Liver (tissue), 8 donors: ENCODE measurements at regions not wholly inside any gene's neighbourhood (a gene's known extent, or its start where the extent isn't known, plus 50 kb on each side); places are given as distances from the start of the nearest gene placed in this dataset.

Experiments
- DNase-seq: peaks from one replicate; pipeline ENCODE4 v3.0.0-alpha.2; 2017; ENCODE audit warnings: low spot score
- H3K27ac ChIP-seq, 2 donors: one replicate each; pipeline ENCODE4 v1.7.0; 2013; ENCODE audit warnings: inconsistent platforms in 2 of 2, low read length in 2 of 2, control low read depth in 1 of 2, low read depth in 1 of 2, mild to moderate bottlenecking in 1 of 2
- H3K27me3 ChIP-seq, 4 donors: one replicate each; pipeline versions ENCODE4 v1.6.1 to v1.7.0; 2013; ENCODE audit warnings: low read length in 3 of 4, inconsistent platforms in 1 of 4, mild to moderate bottlenecking in 1 of 4, moderate library complexity in 1 of 4; ENCODE audit not compliant: control insufficient read depth in 4 of 4, insufficient read depth in 4 of 4
- H3K36me3 ChIP-seq, 4 donors: one replicate each; pipeline versions ENCODE4 v1.6.1 to v1.7.0; 2013; ENCODE audit warnings: low read length in 3 of 4, mild to moderate bottlenecking in 3 of 4, low read depth in 1 of 4, moderate library complexity in 1 of 4; ENCODE audit not compliant: control insufficient read depth in 4 of 4, insufficient read depth in 3 of 4
- H3K4me1 ChIP-seq, 4 donors: one replicate each; pipeline versions ENCODE4 v1.6.1 to v1.7.0; 2013; ENCODE audit warnings: low read length in 3 of 4, mild to moderate bottlenecking in 3 of 4, moderate library complexity in 1 of 4; ENCODE audit not compliant: control insufficient read depth in 4 of 4, insufficient read depth in 4 of 4
- H3K4me3 ChIP-seq, 3 donors: one replicate each; pipeline versions ENCODE4 v1.6.1 to v1.7.0; 2013; ENCODE audit warnings: low read length in 3 of 3, control low read depth in 1 of 3, low read depth in 1 of 3, mild to moderate bottlenecking in 1 of 3
- H3K9ac ChIP-seq, 2 donors: one replicate each; pipeline ENCODE4 v1.7.0; 2013; ENCODE audit warnings: low read length in 2 of 2, mild to moderate bottlenecking in 2 of 2, moderate library complexity in 2 of 2, control low read depth in 1 of 2, low read depth in 1 of 2
- H3K9me3 ChIP-seq, 4 donors: one replicate each; pipeline versions ENCODE4 v1.6.1 to v1.7.0; 2013; ENCODE audit warnings: low read length in 3 of 4; ENCODE audit not compliant: control insufficient read depth in 4 of 4
- EGR1 ChIP-seq, 2 donors: IDR thresholded peaks; 2 replicates each; pipeline ENCODE4 v1.6.1; 2016 to 2018; ENCODE audit warnings: antibody characterized with exemption in 2 of 2, low read depth in 2 of 2
- FOXA1 ChIP-seq: IDR thresholded peaks from 2 replicates; pipeline ENCODE4 v1.6.1; 2016; ENCODE audit warnings: antibody characterized with exemption
- FOXA2 ChIP-seq: IDR thresholded peaks from 2 replicates; pipeline ENCODE4 v1.6.1; 2016; ENCODE audit warnings: antibody characterized with exemption
- GABPA ChIP-seq, 2 donors: IDR thresholded peaks in 1 of 2; conservative IDR thresholded peaks in 1 of 2; 2 replicates each; pipeline ENCODE4 v1.6.1; 2016; ENCODE audit warnings: antibody characterized with exemption in 2 of 2, mild to moderate bottlenecking in 1 of 2, moderate library complexity in 1 of 2
- HNF4A ChIP-seq, 2 donors: conservative IDR thresholded peaks; 2 replicates each; pipeline ENCODE4 v1.6.1; 2016; ENCODE audit warnings: antibody characterized with exemption in 2 of 2, mild to moderate bottlenecking in 2 of 2
- HNF4G ChIP-seq: IDR thresholded peaks from 2 replicates; pipeline ENCODE4 v1.6.1; 2016; ENCODE audit warnings: antibody characterized with exemption
- JUND ChIP-seq, 2 donors: IDR thresholded peaks; 2 replicates each; pipeline ENCODE4 v1.6.1; 2016; ENCODE audit warnings: antibody characterized with exemption in 2 of 2
- NR2F2 ChIP-seq: IDR thresholded peaks from 2 replicates; pipeline ENCODE4 v1.6.1; 2016; ENCODE audit warnings: antibody characterized with exemption
- RAD21 ChIP-seq, 2 donors: IDR thresholded peaks; 2 replicates each; pipeline ENCODE4 v1.6.1; 2016; ENCODE audit warnings: antibody characterized with exemption in 2 of 2, mild to moderate bottlenecking in 2 of 2
- REST ChIP-seq: IDR thresholded peaks from 2 replicates; pipeline ENCODE4 v1.6.1; 2016; ENCODE audit warnings: antibody characterized with exemption, mild to moderate bottlenecking
- RXRA ChIP-seq, 2 donors: IDR thresholded peaks; 2 replicates each; pipeline ENCODE4 v1.6.1; 2017 to 2018; ENCODE audit warnings: antibody characterized with exemption in 2 of 2, mild to moderate bottlenecking in 1 of 2
- SP1 ChIP-seq: IDR thresholded peaks from 2 replicates; pipeline ENCODE4 v1.6.1; 2018; ENCODE audit warnings: antibody characterized with exemption, mild to moderate bottlenecking
- TAF1 ChIP-seq: conservative IDR thresholded peaks from 2 replicates; pipeline ENCODE4 v1.6.1; 2016; ENCODE audit warnings: antibody characterized with exemption, mild to moderate bottlenecking
- YY1 ChIP-seq: IDR thresholded peaks from 2 replicates; pipeline ENCODE4 v1.6.1; 2016; ENCODE audit warnings: antibody characterized with exemption, mild to moderate bottlenecking
- ZBTB33 ChIP-seq: IDR thresholded peaks from 2 replicates; pipeline ENCODE4 v1.6.1; 2016; ENCODE audit warnings: antibody characterized with exemption
- WGBS: extraction: QIAGEN DNeasy Blood & Tissue Kit; methylation state at CpG from one replicate; pipeline ENCODE4 v1.1.7; 2013; 5-methylcytosine and 5-hydroxymethylcytosine counted together
- TF ChIP-seq, protein P1 (sequence below): IDR thresholded peaks from 2 replicates; pipeline ENCODE4 v1.6.1; 2016; ENCODE audit warnings: antibody characterized with exemption
- TF ChIP-seq, protein P2 (sequence below): IDR thresholded peaks from 2 replicates; pipeline ENCODE4 v1.6.1; 2016; ENCODE audit warnings: antibody characterized with exemption
- TF ChIP-seq, protein P3 (sequence below): fragments of 150-350 bp; IDR thresholded peaks from 2 replicates; pipeline ENCODE4 v1.5.1; 2017; ENCODE audit warnings: improper control_type of control experiment, low read depth, low read length; ENCODE audit not compliant: missing input control
- donor health status: healthy.
- donor health status: healthy.
- donor health status: healthy.
- donor health status: healthy.
- donor health status: healthy.

DNA sequence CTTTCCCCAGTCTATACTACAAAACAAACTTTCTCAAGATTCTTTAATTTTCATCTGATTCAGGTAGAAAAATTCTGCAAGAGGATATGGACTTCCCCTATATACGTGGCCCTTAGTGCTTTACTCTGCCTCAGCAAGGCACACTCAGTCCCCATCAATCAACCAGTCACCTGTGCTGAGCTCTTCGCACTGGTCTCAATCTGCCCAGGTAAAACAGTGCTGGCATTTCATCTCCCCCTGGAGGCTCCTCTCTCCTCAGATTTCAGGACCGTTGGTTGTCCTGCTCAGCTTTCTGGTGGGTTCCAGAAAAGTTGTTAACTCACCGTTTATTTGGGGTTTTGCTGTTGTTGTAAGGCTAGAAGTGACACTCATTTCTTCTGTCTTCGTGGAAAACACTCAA, 518.1 kb downstream of the TRIML1 start:
- Histone ChIP-seq H3K27me3 (no peaks in the 10 kb centered on the region), H3K4me3 (no peak overlapping the region), H3K9me3 (no peaks in the 10 kb centered on the region), H3K9ac (no peak overlapping the region), H3K4me1 (no peaks in the 10 kb centered on the region), H3K27ac (no peak overlapping the region), H3K36me3 (no peaks in the 10 kb centered on the region)
- no peak for TF ChIP-seq SP1
- TF ChIP-seq, protein P1, sequence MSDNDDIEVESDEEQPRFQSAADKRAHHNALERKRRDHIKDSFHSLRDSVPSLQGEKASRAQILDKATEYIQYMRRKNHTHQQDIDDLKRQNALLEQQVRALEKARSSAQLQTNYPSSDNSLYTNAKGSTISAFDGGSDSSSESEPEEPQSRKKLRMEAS = no peak
- no peak for TF ChIP-seq FOXA1
- no peak for TF ChIP-seq RAD21 (IDR thresholded peaks at IDR 0.05)
- no peak for TF ChIP-seq GABPA (IDR thresholded peaks at IDR 0.05 in 1 of 2, conservative IDR thresholded peaks at IDR 0.05 in 1 of 2)
- TF ChIP-seq, protein P2, sequence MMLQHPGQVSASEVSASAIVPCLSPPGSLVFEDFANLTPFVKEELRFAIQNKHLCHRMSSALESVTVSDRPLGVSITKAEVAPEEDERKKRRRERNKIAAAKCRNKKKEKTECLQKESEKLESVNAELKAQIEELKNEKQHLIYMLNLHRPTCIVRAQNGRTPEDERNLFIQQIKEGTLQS = no peak
- no peak for TF ChIP-seq JUND (IDR thresholded peaks at IDR 0.05)
- TF ChIP-seq HNF4A (conservative IDR thresholded peaks at IDR 0.05) = no peak
- no peak for TF ChIP-seq YY1
- no peak for TF ChIP-seq RXRA (IDR thresholded peaks at IDR 0.05)
- no peak for TF ChIP-seq EGR1 (IDR thresholded peaks at IDR 0.05; ENCODE audit: low read depth in 2 of 2)
- TF ChIP-seq TAF1 = no peak
- TF ChIP-seq NR2F2 = no peak
- TF ChIP-seq HNF4G = no peak
- TF ChIP-seq FOXA2 = no peak
- TF ChIP-seq, protein P3, sequence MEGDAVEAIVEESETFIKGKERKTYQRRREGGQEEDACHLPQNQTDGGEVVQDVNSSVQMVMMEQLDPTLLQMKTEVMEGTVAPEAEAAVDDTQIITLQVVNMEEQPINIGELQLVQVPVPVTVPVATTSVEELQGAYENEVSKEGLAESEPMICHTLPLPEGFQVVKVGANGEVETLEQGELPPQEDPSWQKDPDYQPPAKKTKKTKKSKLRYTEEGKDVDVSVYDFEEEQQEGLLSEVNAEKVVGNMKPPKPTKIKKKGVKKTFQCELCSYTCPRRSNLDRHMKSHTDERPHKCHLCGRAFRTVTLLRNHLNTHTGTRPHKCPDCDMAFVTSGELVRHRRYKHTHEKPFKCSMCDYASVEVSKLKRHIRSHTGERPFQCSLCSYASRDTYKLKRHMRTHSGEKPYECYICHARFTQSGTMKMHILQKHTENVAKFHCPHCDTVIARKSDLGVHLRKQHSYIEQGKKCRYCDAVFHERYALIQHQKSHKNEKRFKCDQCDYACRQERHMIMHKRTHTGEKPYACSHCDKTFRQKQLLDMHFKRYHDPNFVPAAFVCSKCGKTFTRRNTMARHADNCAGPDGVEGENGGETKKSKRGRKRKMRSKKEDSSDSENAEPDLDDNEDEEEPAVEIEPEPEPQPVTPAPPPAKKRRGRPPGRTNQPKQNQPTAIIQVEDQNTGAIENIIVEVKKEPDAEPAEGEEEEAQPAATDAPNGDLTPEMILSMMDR = no peak
- TF ChIP-seq ZBTB33 = no peak
- TF ChIP-seq REST = no peak
- WGBS = 63% methylated on average over 5 of the region's 5 CpGs
- no peak for DNase-seq
